ENCODE measurements at regions not wholly inside any gene's neighbourhood (a gene's known extent, or its start where the extent isn't known, plus 50 kb on each side); places are given as distances from the start of the nearest gene placed in this dataset.

DNA sequence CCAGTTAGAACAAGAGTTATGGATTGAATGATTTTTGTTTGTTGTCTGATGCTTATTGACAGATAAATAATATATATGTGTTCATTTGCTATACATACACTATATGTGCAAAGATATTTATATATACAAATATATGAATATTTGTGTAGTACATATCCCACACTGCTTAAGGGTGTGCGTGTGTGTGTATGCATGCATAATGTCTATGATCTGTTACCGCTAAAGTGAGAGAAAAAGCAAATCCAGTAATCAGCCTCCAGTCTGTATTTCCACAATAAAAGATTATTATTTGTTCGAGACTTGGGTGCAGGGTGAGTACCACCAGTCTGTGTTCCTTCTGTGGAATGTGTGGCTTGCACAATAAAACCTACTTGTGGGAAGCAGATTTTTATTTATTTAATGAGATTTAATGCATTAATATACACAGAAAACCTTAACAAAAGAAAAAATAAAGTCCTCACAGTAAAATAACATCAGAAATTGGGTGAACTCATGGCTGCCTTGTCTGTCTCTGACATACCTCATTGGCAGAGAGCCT is 366.0 kb upstream of the TBL1XR1 start:
- no peak for DNase-seq (ENCODE audit: low spot score)
- TF ChIP-seq CTCF (IDR thresholded peaks at IDR 0.05), result no peak
- ATAC-seq (ENCODE audit: low FRiP score), result no peak

GRCh38 chr3:177563792-177564191 is 366.5 kb upstream of the TBL1XR1 start:
- peak; percentile 79 for ATAC-seq (ENCODE audit: low FRiP score)
- TF ChIP-seq CTCF (IDR thresholded peaks at IDR 0.05), result no peak
- DNase-seq (ENCODE audit: low spot score), result no peak

- DNase-seq (ENCODE audit: low spot score), result no peak
- no peak for TF ChIP-seq CTCF (IDR thresholded peaks at IDR 0.05)
- no peak for ATAC-seq (ENCODE audit: low FRiP score)
Measured at GRCh38 chr3:177565981-177566380, 368.7 kb upstream of the TBL1XR1 start.

DNA sequence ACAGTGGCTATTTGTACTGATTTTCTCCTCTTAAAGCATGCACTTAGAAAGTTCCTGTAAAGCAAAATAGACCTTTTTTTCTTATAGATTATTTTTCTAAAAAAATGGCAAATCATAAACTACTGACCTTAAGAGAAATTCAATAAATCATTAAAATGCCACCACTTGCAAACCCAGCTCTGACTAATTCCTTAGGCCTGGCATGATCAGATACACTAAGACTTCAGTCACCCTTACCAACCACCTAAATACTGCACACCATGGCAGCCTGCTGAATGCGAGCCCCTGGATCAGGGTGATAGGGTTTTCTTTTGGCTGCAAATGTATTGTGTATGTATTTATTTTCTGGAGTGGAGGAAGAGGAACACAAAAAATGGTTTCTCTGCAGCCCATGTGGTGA is 370.6 kb upstream of the TBL1XR1 start:
- no peak for TF ChIP-seq CTCF (IDR thresholded peaks at IDR 0.05)
- DNase-seq (ENCODE audit: low spot score) (no peak), ATAC-seq (ENCODE audit: low FRiP score) (no peak)

GRCh38 chr3:177569193-177569592 is 371.9 kb upstream of the TBL1XR1 start:
- DNase-seq (ENCODE audit: low spot score) (no peak), ATAC-seq (ENCODE audit: low FRiP score) (peak; percentile 37)
- TF ChIP-seq CTCF (IDR thresholded peaks at IDR 0.05), result no peak

DNA sequence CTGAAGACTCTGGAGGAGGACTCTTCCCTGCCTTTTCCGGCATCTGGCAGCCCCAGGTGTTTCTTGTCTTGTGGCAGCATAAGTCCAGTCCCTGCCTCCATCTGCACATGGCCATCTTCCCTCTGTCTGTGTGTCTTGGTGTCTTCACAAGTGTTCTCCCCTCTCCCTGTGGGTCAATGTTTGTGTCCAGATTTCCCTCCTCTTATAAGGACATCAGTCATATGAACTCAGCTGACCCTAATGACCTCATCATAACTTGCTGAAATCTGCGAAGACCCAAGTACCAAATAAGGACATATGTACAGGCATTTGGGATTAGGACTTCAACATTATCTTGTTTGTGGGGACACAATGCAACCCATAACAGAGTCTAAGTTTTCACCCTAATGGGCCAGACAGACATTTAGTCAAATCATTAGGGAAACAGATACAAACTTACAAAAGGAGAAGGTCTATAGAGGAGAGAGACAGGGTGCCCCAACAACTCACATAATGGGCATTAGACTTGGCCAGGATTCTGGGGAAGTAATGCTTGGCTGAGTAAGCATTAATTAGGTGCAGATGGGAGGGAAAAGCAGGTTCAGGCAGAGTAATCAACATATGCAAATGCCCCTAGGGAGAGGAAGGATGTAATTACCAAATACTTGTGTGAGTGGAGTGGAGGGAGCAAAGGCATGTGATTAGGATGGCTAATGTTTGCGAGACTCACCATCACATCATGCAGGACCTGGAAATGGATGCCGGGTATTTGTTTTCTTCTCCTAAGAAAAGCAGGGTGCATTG is 372.8 kb upstream of the TBL1XR1 start:
- DNase-seq (ENCODE audit: low spot score), result no peak
- no peak for TF ChIP-seq CTCF (IDR thresholded peaks at IDR 0.05)
- no peak for ATAC-seq (ENCODE audit: low FRiP score)

Measured in omental fat pad (tissue), 3 donors.